ENCODE measurements at regions not wholly inside any gene's neighbourhood (a gene's known extent, or its start where the extent isn't known, plus 50 kb on each side); places are given as distances from the start of the nearest gene placed in this dataset.
"Not testable (repeated sequence)": the region's sequence is repeated elsewhere in the genome, so short reads cannot be mapped to it uniquely, and the experiment has no call there.

DNA sequence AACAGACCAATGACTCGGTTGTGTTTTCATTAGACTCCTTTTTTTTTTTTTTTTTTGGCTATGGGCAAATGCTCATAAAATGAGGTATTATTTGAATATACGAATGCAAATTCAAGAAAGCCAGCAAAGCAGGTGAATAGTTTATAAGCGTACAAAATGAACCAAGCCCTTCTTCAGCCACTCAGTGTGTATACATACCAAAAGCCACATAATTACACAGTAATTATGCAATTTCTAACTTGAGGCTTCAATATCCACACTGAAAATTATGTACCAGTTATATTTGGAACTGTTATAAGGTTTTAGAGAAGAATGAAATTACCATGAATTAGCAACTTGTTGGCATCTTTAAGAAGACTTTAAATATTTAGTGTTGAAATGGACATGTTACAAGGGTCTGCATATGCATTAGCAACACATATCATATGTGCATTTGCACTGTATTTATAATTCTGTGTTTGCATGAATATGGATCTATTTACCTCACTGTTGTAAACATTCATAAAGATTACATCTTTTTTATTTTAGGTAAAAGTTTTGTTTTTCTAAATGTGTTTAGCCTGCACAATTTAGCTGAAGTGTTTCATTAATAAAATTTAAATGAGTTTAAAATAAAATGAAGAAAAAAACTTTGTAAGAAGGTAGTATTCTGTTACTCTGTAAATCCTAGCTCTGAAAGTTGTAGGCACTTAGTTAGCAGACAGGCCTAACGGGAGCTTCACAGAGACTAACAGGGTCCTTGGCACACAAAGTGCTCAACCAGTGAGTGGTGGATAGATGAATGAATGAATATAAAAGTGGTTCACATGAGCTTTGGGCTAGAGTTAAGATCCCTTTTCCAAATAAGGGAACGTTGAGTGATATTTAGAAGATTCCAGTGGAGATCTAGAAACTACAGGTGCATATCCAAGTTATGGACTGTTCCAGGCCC is 241.0 kb upstream of the NFIA start:
- Histone ChIP-seq H3K14ac (ENCODE audit: insufficient read depth, low read length) (no peak overlapping the region), H4K91ac (ENCODE audit: insufficient read length, low read depth, low read length) (no peak overlapping the region), H3K56ac (ENCODE audit: insufficient read length, low read depth, low read length) (no peak overlapping the region), H4K8ac (replicated peaks; ENCODE audit: insufficient read length, low read depth, low read length) (no peak overlapping the region), H3K4ac (ENCODE audit: low read depth, low read length) (no peak overlapping the region), H2AK5ac (ENCODE audit: insufficient read length, low read length) (no peak overlapping the region), H4K5ac (ENCODE audit: insufficient read length, low read depth, low read length) (no peak overlapping the region), H3K4me2 (ENCODE audit: insufficient read depth, insufficient read length, low read length) (no peak overlapping the region), H2BK20ac (ENCODE audit: low read depth, low read length, poor library complexity, severe bottlenecking) (no peak overlapping the region), H3K27ac (ENCODE audit: insufficient read length, low read depth, low read length) (no peak overlapping the region), H2BK15ac (ENCODE audit: low read depth, low read length) (no peak overlapping the region), H3K4me1 (ENCODE audit: insufficient read depth, low read length) (no peaks in the 10 kb centered on the region), H2BK5ac (ENCODE audit: insufficient read length, low read length) (no peak overlapping the region), H3K23ac (ENCODE audit: insufficient read length, low read depth, low read length) (no peak overlapping the region), H3K27me3 (ENCODE audit: insufficient read depth, low read length) (no peaks in the 10 kb centered on the region), H2BK12ac (ENCODE audit: insufficient read length, low read depth, low read length) (no peak overlapping the region), H2AFZ (ENCODE audit: low read length) (no peak overlapping the region), H3K9ac (ENCODE audit: extremely low read depth, insufficient read length, low read length) (no peak overlapping the region), H4K20me1 (ENCODE audit: control insufficient read depth, insufficient read depth, insufficient read length) (no peaks in the 10 kb centered on the region), H3K79me1 (ENCODE audit: insufficient read depth, low read depth, low read length, poor library complexity, severe bottlenecking) (no peaks in the 10 kb centered on the region), H3K79me2 (ENCODE audit: insufficient read depth, low read length) (no peaks in the 10 kb centered on the region), H3K9me3 (ENCODE audit: control insufficient read depth, low read depth, low read length) (no peaks in the 10 kb centered on the region), H3T11ph (ENCODE audit: low read length) (no peak overlapping the region), H2BK120ac (ENCODE audit: low read depth, low read length, poor library complexity, severe bottlenecking) (no peak overlapping the region), H3K23me2 (ENCODE audit: insufficient read length, low read depth, low read length, poor library complexity, severe bottlenecking) (no peaks in the 10 kb centered on the region), H3K18ac (ENCODE audit: insufficient read length, low read depth, low read length) (no peak overlapping the region)
- Mint-ChIP-seq H3K36me3 (ENCODE audit: insufficient read depth in 1 of 3, low read depth in 3 of 3) (peaks cover 7 to 14% (median 10%) of the 10 kb centered on the region in 3 experiments), H3K4me1 (no peaks in the 10 kb centered on the region), H3K27ac (no peak overlapping the region), H3K27me3 (ENCODE audit: low read depth) (no peaks in the 10 kb centered on the region), H3K4me3 (no peak overlapping the region), H3K9me3 (peaks cover 13 to 15% of the 10 kb centered on the region in 2 experiments)
- no CpG with 5 or more reads among the region's 5 CpGs for WGBS (ENCODE audit: extremely low coverage, insufficient read length, low lambda C conversion rate)
- TF ChIP-seq, protein P1, sequence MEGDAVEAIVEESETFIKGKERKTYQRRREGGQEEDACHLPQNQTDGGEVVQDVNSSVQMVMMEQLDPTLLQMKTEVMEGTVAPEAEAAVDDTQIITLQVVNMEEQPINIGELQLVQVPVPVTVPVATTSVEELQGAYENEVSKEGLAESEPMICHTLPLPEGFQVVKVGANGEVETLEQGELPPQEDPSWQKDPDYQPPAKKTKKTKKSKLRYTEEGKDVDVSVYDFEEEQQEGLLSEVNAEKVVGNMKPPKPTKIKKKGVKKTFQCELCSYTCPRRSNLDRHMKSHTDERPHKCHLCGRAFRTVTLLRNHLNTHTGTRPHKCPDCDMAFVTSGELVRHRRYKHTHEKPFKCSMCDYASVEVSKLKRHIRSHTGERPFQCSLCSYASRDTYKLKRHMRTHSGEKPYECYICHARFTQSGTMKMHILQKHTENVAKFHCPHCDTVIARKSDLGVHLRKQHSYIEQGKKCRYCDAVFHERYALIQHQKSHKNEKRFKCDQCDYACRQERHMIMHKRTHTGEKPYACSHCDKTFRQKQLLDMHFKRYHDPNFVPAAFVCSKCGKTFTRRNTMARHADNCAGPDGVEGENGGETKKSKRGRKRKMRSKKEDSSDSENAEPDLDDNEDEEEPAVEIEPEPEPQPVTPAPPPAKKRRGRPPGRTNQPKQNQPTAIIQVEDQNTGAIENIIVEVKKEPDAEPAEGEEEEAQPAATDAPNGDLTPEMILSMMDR (conservative IDR thresholded peaks at IDR 0.05): no peak
- DNase-seq: no peak

DNA sequence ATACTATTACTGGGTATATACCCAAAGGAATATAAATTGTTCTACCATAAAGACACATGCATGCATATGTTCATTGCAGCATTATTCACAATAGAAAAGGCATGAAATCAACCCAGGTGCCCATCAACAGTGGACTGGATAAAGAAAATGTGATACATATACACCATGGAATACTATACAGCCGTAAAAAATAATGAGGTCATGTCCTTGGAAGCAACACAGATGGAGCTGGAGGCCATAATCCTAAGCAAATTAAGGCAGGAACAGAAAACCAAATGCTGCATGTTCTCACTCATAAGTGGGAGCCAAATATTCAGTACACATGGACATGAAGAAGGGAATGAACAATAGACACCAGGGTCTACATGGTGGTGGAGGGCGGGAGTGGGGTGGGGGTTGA is 241.9 kb upstream of the NFIA start:
- not testable (repeated sequence) for H3K56ac ChIP-seq (ENCODE audit: insufficient read length, low read depth, low read length); H2BK5ac ChIP-seq (ENCODE audit: insufficient read length, low read length); H4K91ac ChIP-seq (ENCODE audit: insufficient read length, low read depth, low read length); H3T11ph ChIP-seq (ENCODE audit: low read length); H3K79me1 ChIP-seq (ENCODE audit: insufficient read depth, low read depth, low read length, poor library complexity, severe bottlenecking); H3K27ac ChIP-seq (ENCODE audit: insufficient read length, low read depth, low read length); H3K4me1 Mint-ChIP-seq; H2BK120ac ChIP-seq (ENCODE audit: low read depth, low read length, poor library complexity, severe bottlenecking); H3K18ac ChIP-seq (ENCODE audit: insufficient read length, low read depth, low read length); H3K27me3 ChIP-seq (ENCODE audit: insufficient read depth, low read length); H2BK20ac ChIP-seq (ENCODE audit: low read depth, low read length, poor library complexity, severe bottlenecking); H3K79me2 ChIP-seq (ENCODE audit: insufficient read depth, low read length); H4K20me1 ChIP-seq (ENCODE audit: control insufficient read depth, insufficient read depth, insufficient read length); H3K23ac ChIP-seq (ENCODE audit: insufficient read length, low read depth, low read length); H4K5ac ChIP-seq (ENCODE audit: insufficient read length, low read depth, low read length); DNase-seq; H2BK15ac ChIP-seq (ENCODE audit: low read depth, low read length); H3K4ac ChIP-seq (ENCODE audit: low read depth, low read length); H2AK5ac ChIP-seq (ENCODE audit: insufficient read length, low read length); H4K8ac ChIP-seq (replicated peaks; ENCODE audit: insufficient read length, low read depth, low read length); H3K23me2 ChIP-seq (ENCODE audit: insufficient read length, low read depth, low read length, poor library complexity, severe bottlenecking); H3K9ac ChIP-seq (ENCODE audit: extremely low read depth, insufficient read length, low read length); H2BK12ac ChIP-seq (ENCODE audit: insufficient read length, low read depth, low read length); H3K4me2 ChIP-seq (ENCODE audit: insufficient read depth, insufficient read length, low read length); H3K4me3 Mint-ChIP-seq; H2AFZ ChIP-seq (ENCODE audit: low read length); H3K27me3 Mint-ChIP-seq (ENCODE audit: low read depth); H3K4me1 ChIP-seq (ENCODE audit: insufficient read depth, low read length); H3K27ac Mint-ChIP-seq; H3K14ac ChIP-seq (ENCODE audit: insufficient read depth, low read length); H3K9me3 ChIP-seq (ENCODE audit: control insufficient read depth, low read depth, low read length)
- Mint-ChIP-seq H3K9me3 (peaks cover 13% of the 10 kb centered on the region in 2 experiments), H3K36me3 (ENCODE audit: insufficient read depth in 1 of 3, low read depth in 3 of 3) (peaks cover 7 to 14% (median 10%) of the 10 kb centered on the region in 3 experiments)
- no CpG with 5 or more reads among the region's 2 CpGs for WGBS (ENCODE audit: extremely low coverage, insufficient read length, low lambda C conversion rate)
